AG08396 (cell line): ENCODE measurements at regions not wholly inside any gene's neighbourhood (a gene's known extent, or its start where the extent isn't known, plus 50 kb on each side); places are given as distances from the start of the nearest gene placed in this dataset.

ENCODE experiments used
- DNase-seq: peaks from one replicate; pipeline ENCODE4 v3.0.0; 2012; ENCODE audit warnings: low spot score, mixed read lengths

DNA sequence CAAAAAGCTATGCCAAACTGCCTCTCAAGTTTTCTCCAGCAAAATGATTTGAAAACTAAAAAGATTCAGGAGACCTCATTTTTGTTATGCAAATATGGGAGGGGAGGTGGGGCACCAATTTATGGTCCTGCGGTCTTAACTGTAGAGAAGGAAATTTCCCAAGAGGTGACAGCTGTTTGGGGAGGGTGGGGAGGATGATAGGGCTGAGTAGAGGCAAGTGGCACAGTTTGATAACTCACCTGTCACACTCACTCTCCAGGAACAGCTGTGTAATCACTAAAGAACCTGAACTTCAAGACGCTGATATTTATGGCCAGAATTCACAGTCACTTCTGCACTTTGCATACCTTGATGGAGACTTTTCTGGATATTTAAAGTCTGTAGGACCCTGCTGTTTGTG is 232.9 kb upstream of the STARD13 start:
- no peak for DNase-seq

DNA sequence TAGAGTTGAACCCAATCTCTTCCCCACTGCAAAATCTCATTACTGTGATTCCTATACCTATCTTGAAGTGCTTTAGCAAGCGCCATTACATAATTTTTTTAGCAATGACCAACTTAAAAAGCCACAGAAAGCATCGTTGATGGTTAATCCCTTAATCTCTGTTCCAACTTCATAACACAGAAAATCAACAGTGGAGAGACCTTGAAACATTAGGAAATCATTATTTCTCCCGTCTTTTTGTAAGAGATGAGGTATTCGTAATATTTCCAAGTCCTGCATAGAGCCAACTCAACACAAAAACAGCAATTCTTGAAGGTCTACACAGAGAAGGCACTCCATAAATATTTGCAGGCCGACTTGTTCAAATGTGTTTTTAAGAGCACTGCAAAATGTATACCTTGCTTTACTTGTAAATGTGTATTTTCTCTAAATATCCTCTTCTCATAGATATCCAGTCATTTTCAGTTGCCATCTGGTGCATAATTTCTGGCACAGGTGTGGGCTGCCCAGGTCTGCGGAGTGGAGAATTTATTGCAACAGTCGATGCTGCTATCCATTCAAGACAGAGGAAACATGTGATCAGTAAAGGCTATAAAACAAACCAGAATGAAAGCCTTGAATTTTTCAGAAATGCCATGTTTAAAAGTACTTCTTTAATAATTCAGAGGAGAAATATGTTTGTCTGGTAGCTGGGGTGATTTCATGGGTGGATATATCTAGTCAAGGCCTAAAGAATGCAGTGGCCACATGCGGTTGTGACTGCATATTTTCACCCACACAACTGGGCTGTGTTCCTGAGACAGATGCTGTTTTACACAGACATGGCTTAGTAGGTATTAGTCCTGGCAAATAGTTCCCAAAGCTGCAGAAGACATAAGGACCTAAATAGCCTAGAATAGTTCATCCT is 234.3 kb upstream of the STARD13 start:
- DNase-seq = peak; percentile 65

DNA sequence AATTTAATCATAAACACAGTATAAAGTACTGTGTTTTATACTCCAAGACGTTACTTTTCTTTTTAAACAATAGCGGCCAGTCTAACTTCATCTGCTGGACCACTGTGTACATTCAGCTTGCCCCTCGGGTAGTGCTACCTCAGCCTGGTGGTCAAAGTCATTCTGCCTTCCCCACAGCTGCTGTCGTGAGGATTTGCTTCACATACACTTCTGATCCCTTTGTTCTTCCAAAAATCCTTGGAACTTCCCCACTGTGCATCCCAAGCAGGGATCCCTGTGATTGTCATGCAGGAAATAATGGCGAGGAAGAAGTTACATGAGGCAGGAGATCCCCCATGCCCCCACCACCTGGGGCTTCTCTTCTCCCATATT is 234.9 kb upstream of the STARD13 start:
- no peak for DNase-seq

DNA sequence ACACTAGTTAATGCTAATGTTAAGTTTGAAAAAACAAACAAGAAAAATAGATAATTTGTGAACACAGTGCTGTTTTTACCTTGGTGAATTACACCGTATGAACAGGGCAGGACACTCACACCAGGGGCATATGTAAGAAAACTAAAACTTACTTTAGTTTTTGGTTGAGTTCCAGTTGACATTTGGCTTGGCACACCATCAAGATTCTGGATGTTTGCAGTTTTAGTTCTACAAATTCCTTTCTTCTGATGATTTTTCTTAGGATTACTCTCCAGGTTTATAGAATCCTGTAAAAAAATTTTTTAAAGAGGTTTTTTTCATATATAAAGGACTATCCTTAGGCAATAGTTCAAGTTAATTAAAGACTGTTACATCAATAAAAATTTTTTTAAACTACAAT is 238.5 kb upstream of the STARD13 start:
- no peak for DNase-seq

DNA sequence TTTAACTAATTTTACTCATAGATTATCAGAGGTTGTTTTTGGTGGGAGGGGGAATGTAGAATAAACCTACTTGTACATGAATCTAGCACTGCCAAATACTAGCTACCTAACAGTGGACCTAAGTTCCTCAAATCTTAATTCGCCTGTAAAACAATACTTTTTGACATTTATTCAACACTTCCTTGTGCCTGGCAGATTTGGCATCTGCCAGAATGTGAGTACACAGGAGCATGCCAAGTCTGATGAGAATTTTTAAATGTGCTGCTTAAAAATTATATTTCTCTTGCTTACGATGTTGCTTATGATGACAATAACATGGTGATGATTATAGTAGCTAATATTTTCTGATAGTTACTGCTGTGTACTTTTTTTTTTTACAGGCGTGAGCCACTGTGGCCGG is 240.2 kb upstream of the STARD13 start:
- no peak for DNase-seq

DNA sequence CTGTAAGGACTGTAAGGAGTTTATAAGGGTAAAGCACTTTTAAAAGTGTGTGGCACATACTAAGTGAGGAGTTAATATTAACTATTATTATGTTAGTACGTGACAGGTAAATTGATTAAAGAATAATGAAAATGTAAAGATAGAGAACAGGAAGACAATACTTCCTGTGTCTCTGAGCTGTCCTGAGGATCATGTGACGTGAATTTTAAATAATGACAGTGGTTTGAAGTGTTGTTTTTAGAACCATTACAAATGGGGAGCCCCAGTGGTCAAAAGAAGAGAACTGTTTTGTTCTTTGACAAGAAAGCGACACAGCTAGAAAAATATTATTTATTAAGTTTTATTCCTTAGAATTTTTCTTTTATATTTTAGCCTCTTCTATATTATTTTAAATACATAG is 241.2 kb upstream of the STARD13 start:
- DNase-seq = no peak

DNA sequence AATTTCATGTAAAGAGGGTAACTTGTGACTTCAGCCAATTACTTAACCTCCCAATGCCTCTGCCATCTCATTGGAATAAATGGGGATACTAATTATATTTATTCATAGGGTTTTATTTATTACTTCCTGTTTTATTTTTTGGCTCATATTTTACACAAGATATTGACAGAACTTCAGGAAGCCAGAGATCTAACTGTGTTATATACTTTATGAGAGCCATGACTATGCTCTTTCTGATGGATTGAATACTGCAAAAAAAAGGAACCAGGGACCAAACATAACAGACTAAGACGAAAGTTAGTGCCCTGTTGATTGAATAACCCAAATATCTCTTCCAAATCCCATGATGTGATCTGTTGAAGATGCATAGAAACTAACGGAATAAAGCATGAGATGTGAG is 243.3 kb upstream of the STARD13 start:
- DNase-seq = no peak

DNA sequence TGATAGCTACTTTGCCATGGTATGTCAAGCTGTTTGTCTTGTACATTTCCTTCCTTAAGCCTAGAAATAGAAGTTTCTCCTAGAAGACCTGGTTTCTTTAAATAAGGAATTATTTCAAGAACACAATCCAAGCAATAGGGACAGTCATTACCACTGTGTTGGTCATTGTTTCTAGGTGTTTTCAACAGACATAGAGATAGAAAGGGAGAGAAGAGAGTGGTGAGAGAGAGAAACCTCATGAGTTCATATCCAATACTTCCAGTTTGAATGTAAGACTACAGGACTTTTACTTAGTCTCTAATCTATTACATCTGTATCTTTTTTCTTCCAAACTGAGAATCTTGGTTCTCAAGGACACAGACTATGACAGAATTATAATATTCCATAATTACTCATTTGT is 245.9 kb upstream of the STARD13 start:
- no peak for DNase-seq

DNA sequence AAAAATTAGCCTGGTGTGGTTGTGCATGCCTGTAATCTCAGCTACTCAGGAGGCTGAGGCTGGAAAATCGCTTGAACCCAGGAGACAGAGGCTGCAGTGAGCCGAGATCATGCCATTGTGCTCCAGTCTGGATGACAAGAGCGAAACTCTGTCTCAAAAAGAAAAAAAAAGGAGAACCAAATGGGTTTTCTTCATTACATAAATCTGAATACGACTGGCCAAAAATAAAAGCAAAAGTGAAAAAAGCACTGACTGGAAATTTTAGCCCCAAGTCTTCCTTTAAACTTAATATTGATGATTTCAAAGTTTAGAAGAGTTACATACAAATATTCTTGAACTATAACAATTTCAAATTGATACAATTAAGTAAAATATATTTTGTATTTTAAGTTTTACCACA is 249.5 kb upstream of the STARD13 start:
- DNase-seq = no peak

DNA sequence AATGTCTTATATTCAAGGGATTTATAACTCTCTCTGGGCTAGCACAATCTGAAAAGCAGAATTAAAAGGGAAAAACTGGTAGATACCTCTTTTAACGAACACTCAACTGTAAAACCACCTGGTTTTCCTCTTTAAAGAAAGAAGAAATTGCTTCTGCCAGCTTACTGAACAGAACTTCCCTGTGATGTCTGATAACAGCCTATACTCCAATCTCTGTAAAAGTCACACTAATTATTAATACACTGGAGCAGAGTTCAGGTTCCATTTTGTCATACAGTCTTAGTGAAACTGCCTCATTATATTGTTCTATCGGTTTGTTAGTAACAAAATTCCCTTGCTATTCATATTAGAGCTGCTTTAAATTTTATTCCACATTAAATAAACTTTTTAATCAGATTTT is 251.0 kb upstream of the STARD13 start:
- no peak for DNase-seq

DNA sequence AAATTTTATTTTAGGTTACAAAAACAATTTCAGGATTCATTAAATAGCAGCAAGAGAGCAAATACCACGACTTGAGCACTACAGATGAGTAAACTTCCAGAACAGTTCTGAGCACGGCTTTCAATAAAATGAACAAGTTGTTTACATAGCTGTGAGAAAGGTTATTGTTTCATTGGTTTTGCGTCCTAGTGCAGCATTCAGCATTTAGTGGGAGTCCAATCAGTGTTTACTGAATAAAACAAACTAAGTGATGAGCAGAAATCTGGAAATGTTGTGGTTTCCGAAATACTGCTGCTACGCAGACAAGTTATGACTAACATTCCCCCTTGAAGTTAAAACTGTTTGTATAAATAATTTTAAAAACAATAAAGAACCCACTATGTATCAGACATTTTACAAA is 251.5 kb upstream of the STARD13 start:
- DNase-seq = peak; percentile 19

DNA sequence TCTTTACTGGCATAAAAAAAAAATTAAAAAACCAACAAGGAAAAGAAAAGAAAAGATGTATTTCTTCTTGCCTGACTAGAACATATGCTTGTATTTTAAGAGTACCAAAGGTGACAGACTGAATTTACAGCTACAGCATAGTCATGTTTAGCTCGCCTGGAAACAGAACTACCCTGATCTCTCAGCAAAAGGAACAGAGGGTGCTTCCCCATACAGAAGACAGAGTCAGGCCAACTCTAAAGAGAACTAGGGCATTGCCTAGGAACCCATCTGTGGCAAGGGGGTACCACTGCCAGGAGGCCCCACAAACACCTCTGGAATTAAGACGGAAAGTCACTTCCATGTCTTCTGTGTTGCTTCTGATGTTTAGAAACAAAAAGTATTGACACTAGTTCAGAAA is 252.1 kb upstream of the STARD13 start:
- DNase-seq = no peak

DNA sequence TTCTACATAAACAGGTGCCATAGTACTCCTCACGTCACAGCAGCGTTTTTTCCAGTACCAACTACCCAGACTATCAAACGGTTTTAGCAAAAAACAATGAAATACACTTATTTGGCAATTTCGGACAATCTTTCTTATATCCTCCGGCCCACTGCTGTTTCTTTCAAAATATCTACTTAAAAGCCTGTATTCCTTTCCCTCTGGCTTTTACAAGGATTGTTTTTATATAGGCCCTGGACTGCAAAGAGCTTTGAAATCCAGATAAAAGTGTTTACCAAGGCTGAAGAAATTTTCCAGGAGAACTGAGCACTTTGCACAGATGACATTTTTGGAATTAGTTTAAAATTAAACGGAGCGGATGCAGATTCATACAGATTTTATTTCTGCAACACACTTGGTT is 255.9 kb upstream of the STARD13 start:
- no peak for DNase-seq

DNA sequence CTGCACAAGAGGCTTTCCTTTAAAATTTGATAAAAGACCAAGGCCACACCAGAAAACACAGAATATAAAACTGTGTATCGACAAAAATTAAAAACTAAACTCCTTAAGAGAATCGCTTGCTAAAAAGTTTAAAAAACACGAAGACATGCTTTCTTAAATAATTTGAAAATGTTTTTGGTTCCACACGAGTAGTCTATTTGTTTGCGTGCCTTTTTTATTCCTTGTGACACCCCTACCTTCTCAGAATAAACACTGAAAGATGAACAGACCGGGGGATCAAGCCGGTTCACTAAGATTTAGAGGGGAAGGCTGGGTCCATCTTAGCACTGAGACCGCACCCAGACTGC is 256.4 kb upstream of the STARD13 start:
- DNase-seq = no peak

DNA sequence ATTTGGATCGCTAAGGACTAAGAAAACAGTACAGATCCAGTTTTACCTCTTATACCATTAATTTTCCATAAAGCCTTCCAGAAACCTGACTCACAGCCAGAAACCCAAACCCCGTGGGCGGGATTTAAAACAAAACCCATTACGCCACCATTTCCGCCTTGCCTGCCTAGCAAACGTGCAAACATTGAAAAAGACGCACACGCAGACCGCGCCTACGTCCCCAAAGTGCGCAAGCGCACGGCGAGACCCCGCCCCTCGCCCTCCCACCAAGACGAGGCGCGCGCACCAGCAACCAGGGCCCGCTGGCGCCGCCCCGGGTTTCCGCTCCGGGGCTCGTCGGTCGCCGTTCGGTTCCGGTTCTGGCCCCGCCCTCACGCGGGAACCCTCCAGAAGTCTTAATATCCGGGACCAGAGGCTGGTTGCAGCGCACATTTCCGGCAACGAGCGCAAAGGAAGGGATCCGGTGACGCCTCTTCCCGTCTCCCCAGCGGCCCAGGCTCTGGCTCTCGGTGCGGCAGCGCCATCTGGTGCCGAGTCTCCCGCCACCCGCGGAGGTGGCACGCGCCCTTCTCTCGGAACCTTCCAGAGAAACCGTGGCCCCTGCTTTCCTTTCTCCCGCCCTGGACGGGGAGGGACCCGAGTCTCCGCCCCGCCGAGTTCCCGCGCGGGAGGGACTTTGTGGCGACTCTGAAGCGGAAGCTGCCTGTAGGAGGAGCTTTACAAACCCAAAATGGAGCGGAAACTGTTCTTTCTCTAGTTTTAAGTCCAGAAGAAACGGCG is 256.9 kb upstream of the STARD13 start:
- peak; percentile 94 for DNase-seq

DNA sequence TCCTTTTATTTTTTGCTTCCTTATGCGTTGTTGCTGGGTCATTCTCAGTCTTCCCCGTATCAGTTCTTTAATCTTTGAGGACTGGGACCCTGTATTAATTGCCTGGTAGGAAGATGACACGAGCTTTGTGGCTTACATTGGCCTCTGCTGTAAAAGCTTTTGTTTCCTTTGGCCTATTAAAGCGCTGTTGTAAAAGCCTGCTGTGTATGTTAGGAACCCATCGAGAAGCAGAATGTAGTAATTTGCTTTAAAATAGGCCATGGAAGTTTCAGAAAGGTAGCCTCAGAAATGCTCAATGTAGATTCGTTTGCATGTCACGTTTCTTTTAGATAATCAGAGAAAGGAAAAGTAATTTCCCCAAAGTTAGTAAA is 257.5 kb upstream of the STARD13 start:
- DNase-seq = no peak

DNA sequence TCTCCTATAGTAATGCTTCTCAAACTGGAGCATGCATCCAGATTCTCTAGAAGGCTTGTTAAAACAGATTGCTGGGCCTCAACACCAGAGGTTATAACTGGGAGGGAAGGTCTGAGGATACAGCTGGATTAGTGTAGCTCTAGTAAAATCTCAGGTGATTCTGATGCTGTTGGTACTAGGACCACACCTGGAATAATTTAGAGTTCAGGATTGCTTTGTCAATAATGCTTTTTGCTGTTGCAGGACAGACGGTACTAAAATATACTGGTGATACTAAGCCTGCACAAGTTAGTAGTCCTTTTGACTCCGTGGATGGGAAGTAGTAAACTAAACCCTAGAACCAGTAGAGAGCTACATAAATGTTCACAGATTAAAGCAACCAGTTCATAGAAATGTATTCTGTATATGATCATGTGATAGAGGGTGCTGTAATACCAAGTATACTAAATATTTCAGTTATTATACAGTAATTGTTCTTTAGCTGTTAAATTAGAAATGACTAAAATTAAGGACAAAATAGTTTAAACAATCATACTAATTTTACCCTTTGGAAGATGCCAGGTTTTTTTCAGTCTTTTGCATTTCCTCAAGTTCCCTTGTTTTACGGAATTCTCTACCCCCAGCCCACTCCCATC is 258.2 kb upstream of the STARD13 start:
- DNase-seq = no peak

DNA sequence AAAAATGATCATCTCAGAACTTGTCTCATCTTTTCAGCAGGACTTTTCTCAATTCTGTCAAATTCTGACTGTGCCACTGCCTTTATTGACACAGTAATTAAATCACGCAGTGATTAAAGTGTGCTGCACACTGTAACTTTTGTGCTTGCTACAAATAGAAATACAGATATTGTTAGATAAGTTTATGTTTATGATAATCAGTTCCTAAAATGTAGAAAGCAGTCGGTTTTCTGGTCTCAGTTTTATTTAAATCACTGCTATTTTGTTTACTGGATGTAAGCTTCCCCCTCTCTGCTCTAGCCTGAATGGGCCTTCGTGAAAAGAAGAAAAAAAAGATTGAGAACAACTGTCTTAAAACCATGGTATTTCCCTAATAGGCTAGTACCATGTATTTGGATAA is 258.8 kb upstream of the STARD13 start:
- DNase-seq = no peak

DNA sequence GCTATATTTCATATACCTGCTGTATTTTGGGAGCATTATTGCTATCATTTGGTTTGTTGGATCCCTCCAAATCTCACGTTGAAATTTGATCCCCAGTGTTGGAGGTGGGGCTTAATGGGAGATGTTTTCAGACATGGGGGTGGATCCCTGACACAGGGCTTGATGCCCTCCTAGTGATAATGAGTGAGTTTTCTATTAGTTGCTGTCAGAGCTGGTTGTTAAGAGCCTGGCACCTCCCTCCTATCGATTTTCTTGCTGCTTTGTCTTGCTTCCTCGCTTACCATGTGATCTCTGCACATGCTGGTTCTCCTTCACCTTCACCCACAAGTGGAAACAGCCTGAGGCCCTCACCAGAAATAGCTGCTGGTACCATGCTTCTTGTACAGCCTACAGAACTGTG is 259.9 kb upstream of the STARD13 start:
- no peak for DNase-seq

DNA sequence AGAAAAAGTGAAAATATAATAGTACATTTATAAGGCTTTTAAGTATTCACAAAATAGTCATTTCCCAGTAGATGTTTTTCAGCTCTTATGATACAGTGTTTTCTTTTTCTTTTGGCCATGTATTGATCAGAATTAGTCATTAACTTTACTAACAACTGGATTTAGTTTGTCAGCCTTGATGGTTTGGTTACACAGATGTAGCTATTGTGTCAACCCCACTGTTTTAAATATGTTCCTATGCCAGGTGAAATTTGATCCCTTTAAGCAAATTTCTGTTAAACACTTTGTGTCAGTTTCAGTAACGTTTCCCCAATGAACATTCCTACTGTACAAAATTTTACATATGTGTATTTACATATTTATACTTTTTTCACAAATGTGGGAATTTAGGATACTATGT is 261.5 kb upstream of the STARD13 start:
- no peak for DNase-seq

DNA sequence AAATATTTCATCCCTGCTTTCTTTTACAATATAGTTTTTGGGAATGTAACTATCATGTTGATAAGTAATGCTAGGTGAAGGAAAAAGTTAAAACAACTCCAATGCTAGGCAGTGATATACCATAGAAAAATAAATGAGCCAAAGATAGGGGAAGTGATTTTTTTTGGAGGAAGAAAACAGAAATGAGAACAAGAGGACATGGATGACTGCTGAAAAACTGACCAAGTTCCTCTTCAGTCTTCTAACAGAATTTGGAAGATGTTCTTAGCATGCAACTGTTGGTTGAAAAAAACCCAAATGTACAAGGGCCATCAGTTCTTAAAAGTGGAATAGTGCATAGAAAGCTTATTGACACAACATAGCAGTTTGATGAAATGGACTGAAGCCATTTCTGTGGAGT is 262.5 kb upstream of the STARD13 start:
- no peak for DNase-seq

DNA sequence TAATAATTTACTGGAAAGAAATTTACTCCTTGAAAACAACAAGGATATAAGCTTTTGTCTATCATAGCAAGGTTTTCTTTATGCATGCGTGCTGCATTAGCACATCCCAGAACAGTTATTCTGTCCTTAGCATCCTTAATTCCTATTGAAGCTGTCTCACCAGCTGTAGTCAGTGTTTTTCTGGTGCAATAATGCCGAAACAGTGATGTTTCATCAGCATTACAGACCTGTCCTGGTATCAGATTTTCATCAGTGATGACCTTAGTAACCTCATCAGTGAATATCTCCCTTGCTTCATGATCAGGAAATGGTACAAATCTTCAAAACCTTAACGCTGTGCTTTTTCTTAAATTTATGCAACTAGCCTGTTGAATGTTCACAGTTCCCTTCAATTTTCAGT is 264.7 kb upstream of the STARD13 start:
- no peak for DNase-seq

DNA sequence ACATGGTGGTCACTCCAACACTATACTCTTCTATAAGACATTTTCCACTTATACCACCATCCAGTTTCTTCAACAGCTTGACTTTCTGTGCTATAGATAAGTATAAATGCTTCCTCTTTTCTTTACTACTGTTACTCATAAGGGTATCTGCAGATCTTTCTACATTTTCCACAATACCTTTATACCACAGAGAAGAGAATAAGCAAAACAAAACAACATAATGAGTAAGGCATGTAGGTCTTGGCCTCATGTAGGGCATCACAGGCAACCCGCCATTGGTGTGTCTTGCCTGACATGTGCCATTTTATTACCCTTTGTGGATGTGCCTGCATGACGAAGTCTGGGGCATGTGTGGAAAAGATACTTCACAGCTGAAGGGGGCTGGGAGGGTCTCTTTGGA is 265.3 kb upstream of the STARD13 start:
- no peak for DNase-seq
